GM12801 (cell line): ENCODE measurements at regions not wholly inside any gene's neighbourhood (a gene's known extent, or its start where the extent isn't known, plus 50 kb on each side); places are given as distances from the start of the nearest gene placed in this dataset.

Source experiments
- TF ChIP-seq, protein P1 (sequence below): IDR thresholded peaks from one replicate; pipeline ENCODE4 v1.5.1; 2011; ENCODE audit warnings: control low read depth; ENCODE audit not compliant: insufficient read length; ENCODE audit errors: extremely low read depth

DNA sequence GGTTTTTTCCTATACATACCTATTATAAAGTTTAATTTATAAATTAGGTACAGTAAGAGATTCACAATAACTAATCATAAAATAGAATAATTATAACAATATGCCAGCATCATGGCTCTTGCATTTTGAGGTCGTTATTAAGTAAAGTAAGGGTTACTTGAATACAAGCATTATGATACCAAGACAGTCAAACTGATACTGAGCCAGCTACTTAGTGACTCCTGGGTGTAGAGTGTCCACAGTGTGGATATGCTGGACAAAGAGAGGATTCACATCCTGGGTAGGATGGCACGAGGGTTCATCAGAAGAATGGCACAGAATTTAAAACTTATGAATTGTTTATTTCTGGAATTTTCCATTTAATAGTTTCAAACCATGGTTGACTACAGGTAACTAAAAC lies 157.2 kb upstream of the IL12A start:
- TF ChIP-seq, protein P1, sequence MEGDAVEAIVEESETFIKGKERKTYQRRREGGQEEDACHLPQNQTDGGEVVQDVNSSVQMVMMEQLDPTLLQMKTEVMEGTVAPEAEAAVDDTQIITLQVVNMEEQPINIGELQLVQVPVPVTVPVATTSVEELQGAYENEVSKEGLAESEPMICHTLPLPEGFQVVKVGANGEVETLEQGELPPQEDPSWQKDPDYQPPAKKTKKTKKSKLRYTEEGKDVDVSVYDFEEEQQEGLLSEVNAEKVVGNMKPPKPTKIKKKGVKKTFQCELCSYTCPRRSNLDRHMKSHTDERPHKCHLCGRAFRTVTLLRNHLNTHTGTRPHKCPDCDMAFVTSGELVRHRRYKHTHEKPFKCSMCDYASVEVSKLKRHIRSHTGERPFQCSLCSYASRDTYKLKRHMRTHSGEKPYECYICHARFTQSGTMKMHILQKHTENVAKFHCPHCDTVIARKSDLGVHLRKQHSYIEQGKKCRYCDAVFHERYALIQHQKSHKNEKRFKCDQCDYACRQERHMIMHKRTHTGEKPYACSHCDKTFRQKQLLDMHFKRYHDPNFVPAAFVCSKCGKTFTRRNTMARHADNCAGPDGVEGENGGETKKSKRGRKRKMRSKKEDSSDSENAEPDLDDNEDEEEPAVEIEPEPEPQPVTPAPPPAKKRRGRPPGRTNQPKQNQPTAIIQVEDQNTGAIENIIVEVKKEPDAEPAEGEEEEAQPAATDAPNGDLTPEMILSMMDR = no peak

DNA sequence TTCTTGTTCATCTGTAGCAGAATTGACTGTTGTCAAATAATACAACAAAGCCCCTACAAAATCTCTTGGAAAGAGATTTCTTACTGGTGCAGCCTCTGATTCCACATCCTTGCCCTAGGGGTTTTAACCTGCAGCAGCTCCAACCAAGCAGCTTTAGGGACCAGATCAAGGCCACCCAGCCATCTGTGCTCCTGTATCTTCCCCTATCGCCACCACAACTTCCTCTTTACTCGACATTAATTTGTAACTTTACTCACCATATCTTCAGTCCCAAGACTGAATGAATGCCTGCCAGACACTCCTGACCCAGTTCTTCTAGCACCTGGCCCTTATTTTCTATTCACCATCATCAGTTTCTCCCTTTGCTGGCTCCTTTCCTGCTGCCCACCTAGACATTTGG lies 156.6 kb upstream of the IL12A start:
- TF ChIP-seq, protein P1 = no peak

DNA sequence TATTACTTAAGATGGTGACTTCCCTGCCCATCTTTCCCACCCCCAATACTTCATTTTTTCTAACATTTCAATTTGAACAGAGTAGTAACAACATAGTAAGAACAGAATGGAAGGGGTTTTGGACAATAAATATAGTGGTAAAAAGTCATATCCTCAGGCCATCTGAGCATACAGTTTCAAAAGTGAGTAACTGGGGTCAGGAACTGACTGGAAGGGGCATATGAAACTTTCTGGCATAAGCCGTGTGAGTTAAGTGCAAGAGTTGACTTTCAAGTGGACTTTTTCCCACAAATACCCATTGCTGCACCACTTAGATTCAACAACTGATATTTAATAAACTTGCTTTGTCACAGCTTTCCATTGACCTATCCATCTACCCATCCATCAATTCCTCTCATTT lies 153.5 kb upstream of the IL12A start:
- TF ChIP-seq, protein P1 = no peak

DNA sequence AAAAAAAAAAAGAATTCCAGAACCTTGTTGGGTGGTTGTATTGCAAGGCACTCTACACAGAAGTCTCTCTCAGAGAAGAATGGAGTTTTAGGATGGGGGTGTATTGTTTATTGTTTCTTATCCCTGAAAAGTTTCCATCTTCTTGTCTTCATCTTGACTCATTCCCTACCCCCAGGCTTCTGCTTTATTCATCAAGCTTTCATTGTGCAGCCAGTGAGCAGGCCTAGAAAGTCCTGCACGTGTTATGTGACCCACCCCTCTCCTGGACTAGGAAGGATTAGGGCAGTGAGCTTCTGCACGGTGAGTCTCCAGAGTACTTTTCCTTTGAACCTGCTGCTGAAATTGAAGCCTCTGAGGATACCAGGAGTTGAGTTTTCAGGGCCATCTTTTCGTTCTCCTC lies 150.9 kb upstream of the IL12A start:
- TF ChIP-seq, protein P1 = no peak

DNA sequence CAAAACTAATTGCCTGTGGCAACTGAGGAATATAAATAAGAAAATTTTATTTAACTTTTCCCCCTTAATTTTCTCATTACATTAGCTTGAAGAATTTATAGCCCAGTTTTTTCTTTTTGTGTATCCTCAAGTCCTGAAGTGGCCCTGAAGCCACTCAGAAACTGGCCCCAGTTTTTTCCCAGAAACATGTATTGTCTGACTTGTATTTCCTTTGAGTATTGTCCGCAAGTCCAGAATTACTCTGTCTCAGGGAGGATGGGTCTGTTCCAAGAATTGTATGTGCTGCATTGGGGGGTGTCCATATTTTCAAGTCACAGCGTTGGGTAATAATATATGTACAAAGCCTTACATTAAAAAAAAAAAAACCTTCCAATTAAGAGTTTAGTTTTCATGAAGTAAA lies 149.7 kb upstream of the IL12A start:
- TF ChIP-seq, protein P1 = no peak

DNA sequence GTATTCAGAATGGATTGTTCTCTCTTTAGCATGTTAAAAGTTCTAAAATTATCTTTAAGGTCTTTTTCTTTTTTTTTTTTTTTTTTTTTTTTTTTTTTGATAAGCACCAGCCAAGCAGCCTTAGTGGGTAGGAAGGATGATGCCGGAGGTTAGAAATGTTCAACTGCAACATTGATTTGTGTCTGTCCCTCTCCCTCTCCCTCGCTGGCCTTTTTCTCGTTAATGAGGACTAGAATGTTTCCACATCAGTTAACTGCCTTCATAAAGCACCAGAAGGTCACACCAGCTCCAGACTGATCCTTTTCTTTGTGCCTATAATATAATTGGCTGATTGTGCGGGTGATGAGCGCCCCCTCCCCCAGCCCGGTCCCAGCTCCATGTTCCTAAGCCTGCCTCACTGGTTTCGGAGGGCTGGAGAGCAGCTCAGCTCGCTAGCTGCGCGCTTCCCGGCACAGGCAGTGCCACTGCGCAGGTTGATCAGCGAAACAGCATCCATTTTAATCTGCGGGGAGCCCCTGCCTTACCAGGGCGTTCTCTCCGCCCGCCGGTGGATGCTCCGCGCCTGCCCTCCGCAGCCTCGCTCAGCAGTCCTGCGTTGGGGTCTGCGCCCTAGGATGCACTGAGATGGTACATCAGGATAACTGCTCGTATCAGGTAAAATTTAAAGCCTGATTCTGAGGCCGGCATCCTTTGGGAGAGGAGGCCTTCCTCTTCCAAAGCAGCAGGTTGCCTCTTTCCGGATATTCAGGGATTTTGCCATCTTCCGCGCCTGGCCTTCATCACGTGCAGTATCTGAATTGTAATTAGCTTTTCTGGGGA lies 148.9 kb upstream of the IL12A start, which contains the start of gene SCHIP1:
Gene SCHIP1, plus strand, starts transcription at position 301 of the 819 bp plus-strand sequence.
- TF ChIP-seq, protein P1 = no peak

DNA sequence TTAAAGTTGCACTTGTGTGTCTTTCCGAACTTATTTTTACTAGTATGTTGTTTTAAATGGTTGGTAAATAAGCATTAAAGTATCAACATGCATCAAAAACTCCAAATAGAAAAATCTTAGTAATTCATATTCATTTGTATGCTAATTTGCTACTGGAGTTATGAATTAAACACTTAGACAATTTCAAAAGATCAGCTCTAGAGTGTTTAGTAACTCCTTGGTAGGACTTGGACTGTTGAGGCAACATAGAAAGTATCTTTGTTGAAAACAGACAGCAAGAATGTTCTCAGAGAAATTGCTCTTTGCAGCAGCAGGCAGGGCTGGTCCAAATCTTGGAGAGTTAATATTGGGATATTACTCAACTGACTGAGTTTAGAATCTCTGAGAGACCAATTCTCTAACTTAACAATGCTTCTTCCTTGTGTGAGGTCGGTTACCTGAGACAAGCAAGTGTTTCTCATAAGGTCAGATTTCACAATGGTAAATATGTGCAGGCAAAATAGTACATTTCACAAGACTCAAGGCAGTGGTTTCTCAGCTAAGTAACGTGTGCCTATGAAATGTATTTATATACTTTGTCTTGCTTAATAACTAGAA lies 147.8 kb upstream of the IL12A start:
- TF ChIP-seq, protein P1 = no peak
